ENCODE measurements at regions not wholly inside any gene's neighbourhood (a gene's known extent, or its start where the extent isn't known, plus 50 kb on each side); places are given as distances from the start of the nearest gene placed in this dataset.

DNA sequence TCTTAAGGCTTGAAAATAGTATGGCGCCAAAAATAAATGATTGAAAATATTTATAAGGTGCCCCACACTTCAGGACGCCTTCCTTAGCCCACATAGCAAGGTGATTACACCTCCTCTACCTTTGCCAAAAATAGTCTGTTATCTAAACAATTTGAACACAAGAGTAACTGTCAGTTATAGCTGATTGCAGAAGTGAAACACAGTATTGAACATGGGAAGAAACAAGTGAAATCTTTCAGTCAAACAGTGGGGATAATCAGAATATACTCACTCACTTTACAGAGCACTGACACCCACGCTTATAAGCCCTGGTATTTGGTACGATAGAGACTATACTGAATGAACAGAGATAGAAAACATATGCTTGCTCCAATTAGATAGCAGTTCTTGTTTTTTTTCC is 203.1 kb downstream of the RAB38 start:
- peaks cover 10% of the 10 kb centered on the region for H3K4me1 ChIP-seq (ENCODE audit: low read length)
- H3K27ac ChIP-seq (ENCODE audit: low read length): no peak overlapping the region
- H3K27me3 ChIP-seq (ENCODE audit: low read depth, low read length): no peaks in the 10 kb centered on the region
- H3K4me2 ChIP-seq (ENCODE audit: low read length): no peak overlapping the region
- no peaks in the 10 kb centered on the region for H4K20me1 ChIP-seq (ENCODE audit: insufficient read depth, low read length)
- H3K79me2 ChIP-seq (ENCODE audit: low read length): no peaks in the 10 kb centered on the region
- no peaks in the 10 kb centered on the region for H3K36me3 ChIP-seq (replicated peaks; ENCODE audit: low read depth, low read length)
- no peak overlapping the region for H3K4me3 ChIP-seq (ENCODE audit: low read length)
- no peak overlapping the region for H3K9ac ChIP-seq (ENCODE audit: low read length)
- TF ChIP-seq, protein P1, sequence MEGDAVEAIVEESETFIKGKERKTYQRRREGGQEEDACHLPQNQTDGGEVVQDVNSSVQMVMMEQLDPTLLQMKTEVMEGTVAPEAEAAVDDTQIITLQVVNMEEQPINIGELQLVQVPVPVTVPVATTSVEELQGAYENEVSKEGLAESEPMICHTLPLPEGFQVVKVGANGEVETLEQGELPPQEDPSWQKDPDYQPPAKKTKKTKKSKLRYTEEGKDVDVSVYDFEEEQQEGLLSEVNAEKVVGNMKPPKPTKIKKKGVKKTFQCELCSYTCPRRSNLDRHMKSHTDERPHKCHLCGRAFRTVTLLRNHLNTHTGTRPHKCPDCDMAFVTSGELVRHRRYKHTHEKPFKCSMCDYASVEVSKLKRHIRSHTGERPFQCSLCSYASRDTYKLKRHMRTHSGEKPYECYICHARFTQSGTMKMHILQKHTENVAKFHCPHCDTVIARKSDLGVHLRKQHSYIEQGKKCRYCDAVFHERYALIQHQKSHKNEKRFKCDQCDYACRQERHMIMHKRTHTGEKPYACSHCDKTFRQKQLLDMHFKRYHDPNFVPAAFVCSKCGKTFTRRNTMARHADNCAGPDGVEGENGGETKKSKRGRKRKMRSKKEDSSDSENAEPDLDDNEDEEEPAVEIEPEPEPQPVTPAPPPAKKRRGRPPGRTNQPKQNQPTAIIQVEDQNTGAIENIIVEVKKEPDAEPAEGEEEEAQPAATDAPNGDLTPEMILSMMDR (IDR thresholded peaks at IDR 0.05; ENCODE audit: low read depth, low read length): no peak
- TF ChIP-seq EZH2phosphoT487 (IDR thresholded peaks at IDR 0.05; ENCODE audit: low read depth): no peak
- H2AFZ ChIP-seq (ENCODE audit: low read depth, low read length): no peak overlapping the region
- no peaks in the 10 kb centered on the region for H3K9me3 ChIP-seq (ENCODE audit: insufficient read depth, low read length)

DNA sequence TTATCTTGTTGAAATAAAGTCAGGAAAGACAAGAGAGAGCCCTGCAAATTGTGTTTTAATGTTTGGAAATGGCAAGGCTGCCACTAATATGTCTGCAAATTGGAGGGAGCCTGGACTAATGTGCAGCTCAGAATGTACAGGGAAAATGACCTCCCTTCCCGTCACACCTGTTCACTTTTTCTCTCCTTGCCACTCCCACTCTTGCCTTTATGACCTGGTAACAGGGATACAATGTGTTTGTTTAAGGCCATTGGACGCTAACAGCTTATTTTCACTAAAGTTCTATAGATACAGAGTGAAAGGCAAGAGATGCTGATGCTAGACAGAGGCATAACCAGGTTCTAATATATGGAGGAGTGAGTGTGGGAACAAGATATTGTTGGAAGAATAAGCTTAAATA is 203.9 kb downstream of the RAB38 start:
- Histone ChIP-seq H2AFZ (ENCODE audit: low read depth, low read length) (no peak overlapping the region), H3K4me1 (ENCODE audit: low read length) (peaks cover 10% of the 10 kb centered on the region), H3K27ac (ENCODE audit: low read length) (no peak overlapping the region), H3K4me3 (ENCODE audit: low read length) (no peak overlapping the region), H3K79me2 (ENCODE audit: low read length) (no peaks in the 10 kb centered on the region), H4K20me1 (ENCODE audit: insufficient read depth, low read length) (no peaks in the 10 kb centered on the region), H3K9me3 (ENCODE audit: insufficient read depth, low read length) (no peaks in the 10 kb centered on the region), H3K9ac (ENCODE audit: low read length) (no peak overlapping the region), H3K36me3 (replicated peaks; ENCODE audit: low read depth, low read length) (no peaks in the 10 kb centered on the region), H3K27me3 (ENCODE audit: low read depth, low read length) (no peaks in the 10 kb centered on the region), H3K4me2 (ENCODE audit: low read length) (no peak overlapping the region)
- TF ChIP-seq, protein P1 (IDR thresholded peaks at IDR 0.05; ENCODE audit: low read depth, low read length): no peak
- TF ChIP-seq EZH2phosphoT487 (IDR thresholded peaks at IDR 0.05; ENCODE audit: low read depth): no peak

DNA sequence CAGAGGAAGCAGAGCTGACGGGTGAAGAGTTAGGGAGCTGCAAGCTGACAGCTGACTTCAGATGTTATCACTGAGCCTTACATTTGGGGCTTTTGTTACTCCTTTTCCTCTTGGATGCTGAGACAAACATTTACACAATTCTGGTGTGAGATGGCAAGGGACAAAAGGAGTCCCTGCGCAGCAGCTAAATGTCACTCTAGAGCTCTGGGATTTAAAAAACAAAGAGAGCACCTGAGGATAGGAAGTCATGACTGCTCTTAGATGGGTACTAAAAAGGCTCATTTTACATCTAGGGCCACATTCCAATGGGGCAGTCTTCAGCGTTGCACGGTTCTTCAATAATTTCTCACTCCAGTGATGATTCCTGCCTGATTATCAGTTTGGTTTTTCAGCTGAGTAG is 204.5 kb downstream of the RAB38 start:
- H3K27ac ChIP-seq (ENCODE audit: low read length): no peak overlapping the region

DNA sequence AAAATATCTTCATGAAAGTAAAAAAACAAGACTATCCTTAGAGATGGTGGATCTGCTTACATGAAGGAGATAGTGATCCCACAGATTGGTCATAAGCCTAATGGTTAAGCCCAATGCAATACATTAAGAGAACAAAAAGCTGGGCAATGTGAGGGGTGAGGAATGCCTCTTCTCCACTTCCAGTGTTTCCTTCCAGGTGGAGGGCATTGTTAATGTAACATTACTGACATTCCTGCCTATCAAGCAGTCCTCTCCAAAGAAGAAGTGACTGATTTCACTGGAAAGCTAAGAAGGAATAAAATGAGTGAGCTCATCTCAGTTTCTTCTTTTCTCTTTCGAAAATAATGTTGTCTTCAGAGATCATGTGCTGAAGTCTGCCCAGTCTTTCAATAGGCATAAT is 207.8 kb downstream of the RAB38 start:
- H3K4me3 ChIP-seq (ENCODE audit: low read length): no peak overlapping the region
- no peaks in the 10 kb centered on the region for H4K20me1 ChIP-seq (ENCODE audit: insufficient read depth, low read length)
- no peaks in the 10 kb centered on the region for H3K79me2 ChIP-seq (ENCODE audit: low read length)
- H3K27me3 ChIP-seq (ENCODE audit: low read depth, low read length): no peaks in the 10 kb centered on the region
- no peaks in the 10 kb centered on the region for H3K36me3 ChIP-seq (replicated peaks; ENCODE audit: low read depth, low read length)
- peaks cover 8% of the 10 kb centered on the region for H3K4me1 ChIP-seq (ENCODE audit: low read length)
- no peak overlapping the region for H3K4me2 ChIP-seq (ENCODE audit: low read length)
- no peak for TF ChIP-seq EZH2phosphoT487 (IDR thresholded peaks at IDR 0.05; ENCODE audit: low read depth)
- TF ChIP-seq, protein P1 (IDR thresholded peaks at IDR 0.05; ENCODE audit: low read depth, low read length): no peak
- H3K9me3 ChIP-seq (ENCODE audit: insufficient read depth, low read length): no peaks in the 10 kb centered on the region
- no peak overlapping the region for H3K27ac ChIP-seq (ENCODE audit: low read length)
- no peak overlapping the region for H3K9ac ChIP-seq (ENCODE audit: low read length)
- no peak overlapping the region for H2AFZ ChIP-seq (ENCODE audit: low read depth, low read length)

More for the DNA sequence above, 204.5 kb downstream of the RAB38 start:
- TF ChIP-seq, protein P1 (IDR thresholded peaks at IDR 0.05; ENCODE audit: low read depth, low read length): no peak
- no peak for TF ChIP-seq EZH2phosphoT487 (IDR thresholded peaks at IDR 0.05; ENCODE audit: low read depth)
- H3K4me3 ChIP-seq (ENCODE audit: low read length): no peak overlapping the region
- H3K27me3 ChIP-seq (ENCODE audit: low read depth, low read length): no peaks in the 10 kb centered on the region
- H3K4me1 ChIP-seq (ENCODE audit: low read length): peaks cover 10% of the 10 kb centered on the region
- H2AFZ ChIP-seq (ENCODE audit: low read depth, low read length): no peak overlapping the region
- H3K36me3 ChIP-seq (replicated peaks; ENCODE audit: low read depth, low read length): no peaks in the 10 kb centered on the region
- no peaks in the 10 kb centered on the region for H4K20me1 ChIP-seq (ENCODE audit: insufficient read depth, low read length)
- no peak overlapping the region for H3K4me2 ChIP-seq (ENCODE audit: low read length)
- H3K9ac ChIP-seq (ENCODE audit: low read length): no peak overlapping the region
- no peaks in the 10 kb centered on the region for H3K9me3 ChIP-seq (ENCODE audit: insufficient read depth, low read length)
- H3K79me2 ChIP-seq (ENCODE audit: low read length): no peaks in the 10 kb centered on the region
